H1 (cell line): ENCODE measurements at regions not wholly inside any gene's neighbourhood (a gene's known extent, or its start where the extent isn't known, plus 50 kb on each side); places are given as distances from the start of the nearest gene placed in this dataset.

ENCODE experiments used
- CTCF ChIA-PET: fragments of 300-600 bp; sonication (Branson Sonifier 250); formaldehyde crosslinking; loops from one replicate; lab custom pipeline; 2021; ENCODE audit not compliant: partially characterized antibody; lab: Charles Lee
- POLR2A ChIA-PET: fragments of 300-600 bp; sonication (Branson Sonifier 250); formaldehyde crosslinking; loops from one replicate; lab custom pipeline; 2021; ENCODE audit warnings: inconsistent platforms; ENCODE audit not compliant: partially characterized antibody; lab: Charles Lee
- DNase-seq, 2 experiments: peaks; one replicate each; pipeline versions ENCODE4 v3.0.0 to v3.0.0-alpha.2; 2010 to 2022; ENCODE audit warnings: low spot score in 2 of 2, low read depth in 1 of 2, mixed read lengths in 1 of 2
- FAIRE-seq: peaks from 2 replicates; lab custom pipeline; 2011; peaks lifted over from hg19 to GRCh38; lab: Jason Lieb, UNC
- H2AFZ ChIP-seq: 2 replicates; pipeline ENCODE4 v1.8.1; 2012; ENCODE audit warnings: low read length, inconsistent platforms
- H2AK5ac ChIP-seq: 2 replicates; pipeline ENCODE4 v1.6.1; 2013; ENCODE audit warnings: low read depth, low read length
- H2BK120ac ChIP-seq: replicated peaks from 2 replicates; pipeline ENCODE3; 2013; ENCODE audit warnings: low read depth, low read length, inconsistent platforms
- H2BK12ac ChIP-seq: 2 replicates; pipeline ENCODE4 v1.6.1; 2013; ENCODE audit warnings: low read depth, low read length
- H2BK15ac ChIP-seq: 2 replicates; pipeline ENCODE4 v1.6.1; 2013; ENCODE audit warnings: low read length
- H2BK20ac ChIP-seq: 2 replicates; pipeline ENCODE4 v1.6.1; 2013; ENCODE audit warnings: low read length
- H2BK5ac ChIP-seq: 2 replicates; pipeline ENCODE4 v1.6.1; 2013; ENCODE audit warnings: low read depth, low read length
- H3K14ac ChIP-seq: 2 replicates; pipeline ENCODE4 v1.6.1; 2013; ENCODE audit warnings: inconsistent platforms; ENCODE audit not compliant: insufficient read length
- H3K18ac ChIP-seq: 2 replicates; pipeline ENCODE4 v1.6.1; 2013; ENCODE audit warnings: low read length; ENCODE audit errors: extremely low read depth
- H3K23ac ChIP-seq: 2 replicates; pipeline ENCODE4 v1.6.1; 2013; ENCODE audit warnings: inconsistent platforms; ENCODE audit not compliant: insufficient read length
- H3K23me2 ChIP-seq: 2 replicates; pipeline ENCODE4 v1.6.1; 2013; ENCODE audit warnings: low read depth, low read length
- H3K27ac ChIP-seq: 2 replicates; pipeline ENCODE4 v1.6.1; 2011; ENCODE audit warnings: low read depth, low read length, inconsistent platforms
- H3K27me3 ChIP-seq, 4 experiments: replicated peaks in 1 of 4; 1 replicate in 1 of 4; 2 replicates in 3 of 4; pipeline versions ENCODE4 v1.6.1 to v1.8.1; 2011 to 2013; ENCODE audit warnings: low read length in 3 of 4, mild to moderate bottlenecking in 3 of 4, inconsistent platforms in 2 of 4, mixed read lengths in 2 of 4, moderate library complexity in 1 of 4; ENCODE audit not compliant: control insufficient read depth in 3 of 4, insufficient read depth in 3 of 4; ENCODE audit errors: extremely low read depth in 1 of 4
- H3K36me3 ChIP-seq, 4 experiments: 2 replicates each; pipeline versions ENCODE4 v1.6.1 to v1.8.1; 2011 to 2013; ENCODE audit warnings: mild to moderate bottlenecking in 4 of 4, low read length in 3 of 4, moderate library complexity in 2 of 4, control low read depth in 1 of 4, inconsistent platforms in 1 of 4; ENCODE audit not compliant: insufficient read depth in 4 of 4, control insufficient read depth in 2 of 4
- H3K4ac ChIP-seq: replicated peaks from 2 replicates; pipeline ENCODE3; 2013; ENCODE audit warnings: low read length, low read depth, mixed read lengths, inconsistent platforms; ENCODE audit not compliant: insufficient read length
- H3K4me1 ChIP-seq, 4 experiments: replicated peaks in 1 of 4; 1 replicate in 1 of 4; 2 replicates in 3 of 4; pipeline versions ENCODE4 v1.6.1 to v1.8.1; 2011 to 2013; ENCODE audit warnings: low read length in 3 of 4, inconsistent platforms in 2 of 4, mixed read lengths in 1 of 4; ENCODE audit not compliant: insufficient read depth in 4 of 4, control insufficient read depth in 3 of 4
- H3K4me2 ChIP-seq, 2 experiments: 2 replicates each; pipeline versions ENCODE4 v1.6.1 to v1.8.1; 2011 to 2013; ENCODE audit warnings: low read depth in 2 of 2, low read length in 2 of 2, control low read depth in 1 of 2, inconsistent platforms in 1 of 2, mild to moderate bottlenecking in 1 of 2; ENCODE audit not compliant: insufficient read depth in 1 of 2
- H3K4me3 ChIP-seq, 4 experiments: fragments of 200-600, 300-600 bp in 1 of 4; sonication (generic), shearing (Covaris generic), sonication (Bioruptor Twin) in 1 of 4; 2 replicates each; pipeline versions ENCODE4 v1.5.1 to v1.8.1; 2011 to 2016; ENCODE audit warnings: low read length in 4 of 4, low read depth in 3 of 4, control low read depth in 2 of 4, inconsistent platforms in 2 of 4, mild to moderate bottlenecking in 2 of 4, mixed read lengths in 1 of 4, moderate library complexity in 1 of 4; ENCODE audit not compliant: insufficient read depth in 2 of 4; ENCODE audit errors: extremely low read depth in 1 of 4
- H3K56ac ChIP-seq: replicated peaks from 2 replicates; pipeline ENCODE3; 2013; ENCODE audit warnings: low read depth, mild to moderate bottlenecking, mixed read lengths, low read length, inconsistent platforms; ENCODE audit not compliant: insufficient read length
- H3K79me1 ChIP-seq: 2 replicates; pipeline ENCODE4 v1.6.1; 2013; ENCODE audit warnings: low read depth, low read length, control low read depth
- H3K79me2 ChIP-seq, 2 experiments: 2 replicates each; pipeline versions ENCODE4 v1.6.1 to v1.8.1; 2012 to 2013; ENCODE audit warnings: low read length in 2 of 2, mild to moderate bottlenecking in 2 of 2, inconsistent platforms in 1 of 2; ENCODE audit not compliant: insufficient read depth in 2 of 2, control insufficient read depth in 1 of 2
- H3K9ac ChIP-seq, 4 experiments: replicated peaks in 1 of 4; 1 replicate in 1 of 4; 2 replicates in 3 of 4; pipeline versions ENCODE4 v1.6.1 to v1.8.1; 2011 to 2013; ENCODE audit warnings: low read depth in 3 of 4, low read length in 3 of 4, control low read depth in 2 of 4, mild to moderate bottlenecking in 2 of 4, moderate library complexity in 2 of 4, inconsistent platforms in 1 of 4; ENCODE audit errors: extremely low read depth in 1 of 4
- H3K9me3 ChIP-seq, 2 experiments: 2 replicates each; pipeline versions ENCODE4 v1.6.1 to v1.8.1; 2012 to 2013; ENCODE audit warnings: mild to moderate bottlenecking in 2 of 2, moderate library complexity in 2 of 2, control low read depth in 1 of 2, inconsistent platforms in 1 of 2, low read depth in 1 of 2, low read length in 1 of 2, mixed read lengths in 1 of 2; ENCODE audit not compliant: insufficient read depth in 2 of 2
- H4K20me1 ChIP-seq, 2 experiments: replicated peaks in 1 of 2; 2 replicates each; pipeline versions ENCODE3 to v1.8.1; 2011 to 2013; ENCODE audit warnings: inconsistent platforms in 2 of 2, low read length in 2 of 2, mild to moderate bottlenecking in 1 of 2; ENCODE audit not compliant: insufficient read depth in 2 of 2, control insufficient read depth in 1 of 2
- H4K5ac ChIP-seq: 2 replicates; pipeline ENCODE4 v1.6.1; 2013; ENCODE audit warnings: low read length, low read depth, mixed read lengths, inconsistent platforms; ENCODE audit not compliant: insufficient read length
- H4K8ac ChIP-seq: 2 replicates; pipeline ENCODE4 v1.8.0; 2013; ENCODE audit warnings: mild to moderate bottlenecking, moderate library complexity, low read length, inconsistent platforms; ENCODE audit not compliant: insufficient read depth; ENCODE audit errors: extremely low read depth
- H4K91ac ChIP-seq: replicated peaks from 2 replicates; pipeline ENCODE3; 2013; ENCODE audit warnings: low read length, mixed read lengths, inconsistent platforms; ENCODE audit not compliant: insufficient read length
- BRCA1 ChIP-seq: IDR thresholded peaks from 2 replicates; pipeline ENCODE4 v1.6.1; 2012; ENCODE audit warnings: low read depth, low read length, improper control_type of control experiment
- CEBPB ChIP-seq: IDR thresholded peaks from 2 replicates; pipeline ENCODE4 v1.6.1; 2012; ENCODE audit warnings: low read depth, low read length
- GABPA ChIP-seq: IDR thresholded peaks from 2 replicates; pipeline ENCODE4 v1.6.1; 2011; ENCODE audit warnings: mild to moderate bottlenecking, low read length, moderate library complexity, borderline replicate concordance; ENCODE audit not compliant: insufficient read depth
- KDM1A ChIP-seq: fragments of 200-600, 300-600 bp; sonication (generic); IDR thresholded peaks from 2 replicates; pipeline ENCODE4 v1.7.1; 2016; ENCODE audit warnings: mild to moderate bottlenecking, low read length, borderline replicate concordance
- NRF1 ChIP-seq: IDR thresholded peaks from 2 replicates; pipeline ENCODE4 v1.6.1; 2011; ENCODE audit warnings: mild to moderate bottlenecking, low read depth, low read length, improper control_type of control experiment
- POLR2AphosphoS5 ChIP-seq: IDR thresholded peaks from 2 replicates; pipeline ENCODE4 v1.6.1; 2011; ENCODE audit warnings: low read depth, low read length
- TCF12 ChIP-seq: IDR thresholded peaks from 2 replicates; pipeline ENCODE4 v1.6.1; 2011; ENCODE audit warnings: low read depth, mild to moderate bottlenecking, low read length
- YY1 ChIP-seq: IDR thresholded peaks from 2 replicates; pipeline ENCODE4 v1.6.1; 2011; ENCODE audit warnings: low read depth, mild to moderate bottlenecking, low read length
- ZNF274 ChIP-seq: IDR thresholded peaks from 2 replicates; pipeline ENCODE4 v1.7.0; 2012; ENCODE audit warnings: low read length, borderline replicate concordance; ENCODE audit errors: extremely low read depth
- WGBS, 2 experiments: shearing (Covaris generic) in 1 of 2; methylation state at CpG; one replicate each; pipeline versions ENCODE4 v1.1.6 to v1.1.7; 2013 to 2015; ENCODE audit warnings: low lambda C conversion rate in 2 of 2, mixed read lengths in 2 of 2, inconsistent platforms in 1 of 2, low coverage in 1 of 2, missing lambda C conversion rate in 1 of 2; ENCODE audit not compliant: insufficient replicate concordance in 2 of 2, insufficient coverage in 1 of 2, insufficient read length in 1 of 2; ENCODE audit errors: extremely low coverage in 1 of 2, missing lambda C conversion rate in 1 of 2; 5-methylcytosine and 5-hydroxymethylcytosine counted together
- TF ChIP-seq, protein P1 (sequence below): IDR thresholded peaks from 2 replicates; pipeline ENCODE4 v1.6.1; 2012; ENCODE audit warnings: low read length, inconsistent platforms
- TF ChIP-seq, protein P2 (sequence below): IDR thresholded peaks from 2 replicates; pipeline ENCODE4 v1.6.1; 2011; ENCODE audit warnings: low read length, improper control_type of control experiment
- TF ChIP-seq, protein P3 (sequence below): IDR thresholded peaks from 2 replicates; pipeline ENCODE4 v1.6.1; 2012; ENCODE audit warnings: inconsistent platforms

DNA sequence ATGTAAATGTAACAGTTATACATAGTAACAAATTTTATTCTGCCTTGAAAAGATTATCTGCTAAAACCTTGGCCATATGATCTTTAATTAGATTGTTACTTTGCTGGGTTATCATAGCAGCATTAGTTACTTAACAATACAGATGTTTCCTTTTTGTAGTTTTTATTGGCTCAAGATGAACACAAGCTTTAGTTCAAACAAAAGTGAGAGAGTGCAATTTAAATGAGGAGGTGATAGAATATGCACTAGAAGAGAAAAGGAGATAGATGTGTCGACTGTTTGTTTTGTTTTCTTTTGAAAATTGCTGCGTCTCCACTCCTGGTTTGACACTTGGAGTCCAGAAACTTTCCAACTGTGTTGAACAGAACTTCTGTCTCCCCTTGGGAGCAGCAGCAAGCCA, 91.4 kb upstream of the CAV2 start:
- TF ChIP-seq ZNF274 (no peak), KDM1A (no peak), GABPA (no peak), CEBPB (no peak), TCF12 (no peak), YY1 (no peak), BRCA1 (no peak), NRF1 (no peak), POLR2AphosphoS5 (no peak)
- TF ChIP-seq, protein P1, sequence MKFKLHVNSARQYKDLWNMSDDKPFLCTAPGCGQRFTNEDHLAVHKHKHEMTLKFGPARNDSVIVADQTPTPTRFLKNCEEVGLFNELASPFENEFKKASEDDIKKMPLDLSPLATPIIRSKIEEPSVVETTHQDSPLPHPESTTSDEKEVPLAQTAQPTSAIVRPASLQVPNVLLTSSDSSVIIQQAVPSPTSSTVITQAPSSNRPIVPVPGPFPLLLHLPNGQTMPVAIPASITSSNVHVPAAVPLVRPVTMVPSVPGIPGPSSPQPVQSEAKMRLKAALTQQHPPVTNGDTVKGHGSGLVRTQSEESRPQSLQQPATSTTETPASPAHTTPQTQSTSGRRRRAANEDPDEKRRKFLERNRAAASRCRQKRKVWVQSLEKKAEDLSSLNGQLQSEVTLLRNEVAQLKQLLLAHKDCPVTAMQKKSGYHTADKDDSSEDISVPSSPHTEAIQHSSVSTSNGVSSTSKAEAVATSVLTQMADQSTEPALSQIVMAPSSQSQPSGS = no peak
- TF ChIP-seq, protein P2, sequence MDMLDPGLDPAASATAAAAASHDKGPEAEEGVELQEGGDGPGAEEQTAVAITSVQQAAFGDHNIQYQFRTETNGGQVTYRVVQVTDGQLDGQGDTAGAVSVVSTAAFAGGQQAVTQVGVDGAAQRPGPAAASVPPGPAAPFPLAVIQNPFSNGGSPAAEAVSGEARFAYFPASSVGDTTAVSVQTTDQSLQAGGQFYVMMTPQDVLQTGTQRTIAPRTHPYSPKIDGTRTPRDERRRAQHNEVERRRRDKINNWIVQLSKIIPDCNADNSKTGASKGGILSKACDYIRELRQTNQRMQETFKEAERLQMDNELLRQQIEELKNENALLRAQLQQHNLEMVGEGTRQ = no peak
- TF ChIP-seq, protein P3, sequence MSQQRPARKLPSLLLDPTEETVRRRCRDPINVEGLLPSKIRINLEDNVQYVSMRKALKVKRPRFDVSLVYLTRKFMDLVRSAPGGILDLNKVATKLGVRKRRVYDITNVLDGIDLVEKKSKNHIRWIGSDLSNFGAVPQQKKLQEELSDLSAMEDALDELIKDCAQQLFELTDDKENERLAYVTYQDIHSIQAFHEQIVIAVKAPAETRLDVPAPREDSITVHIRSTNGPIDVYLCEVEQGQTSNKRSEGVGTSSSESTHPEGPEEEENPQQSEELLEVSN = no peak
- Histone ChIP-seq H4K8ac (no peak overlapping the region), H2BK20ac (no peak overlapping the region), H3K27me3 (no peaks in the 10 kb centered on the region), H3K4me1 (no peaks in the 10 kb centered on the region), H2BK12ac (no peak overlapping the region), H3K79me1 (no peaks in the 10 kb centered on the region), H2BK120ac (no peak overlapping the region), H4K91ac (no peak overlapping the region), H3K56ac (no peak overlapping the region), H3K4ac (no peak overlapping the region), H4K5ac (no peak overlapping the region), H3K36me3 (no peaks in the 10 kb centered on the region), H3K27ac (no peak overlapping the region), H3K4me3 (no peak overlapping the region), H3K23me2 (no peaks in the 10 kb centered on the region), H2BK5ac (no peak overlapping the region), H2AFZ (no peak overlapping the region), H3K23ac (no peak overlapping the region), H2AK5ac (no peak overlapping the region), H3K9ac (no peak overlapping the region), H3K18ac (no peak overlapping the region), H3K4me2 (no peak overlapping the region), H3K9me3 (no peaks in the 10 kb centered on the region), H2BK15ac (no peak overlapping the region; the same call in 1 of the 2 replicates), H3K14ac (no peak overlapping the region), H4K20me1 (no peaks in the 10 kb centered on the region), H3K79me2 (no peaks in the 10 kb centered on the region)
- 91% methylated on average over 2 of the region's 2 CpGs; no CpG with 5 or more reads in 1 of the 2 experiments for WGBS, 2 experiments
- DNase-seq (no peak), FAIRE-seq (no peak)
- ChIA-PET CTCF (interaction anchor here (1.4 to 1.5 kb wide), 2 partner anchors 23 to 118 kb away, joined by 3 read pairs; no protein-coding TSS in a partner anchor), POLR2A (no interaction called here)
